ENCODE measurements at regions not wholly inside any gene's neighbourhood (a gene's known extent, or its start where the extent isn't known, plus 50 kb on each side); places are given as distances from the start of the nearest gene placed in this dataset.
"Not testable (repeated sequence)": the region's sequence is repeated elsewhere in the genome, so short reads cannot be mapped to it uniquely, and the experiment has no call there.

DNA sequence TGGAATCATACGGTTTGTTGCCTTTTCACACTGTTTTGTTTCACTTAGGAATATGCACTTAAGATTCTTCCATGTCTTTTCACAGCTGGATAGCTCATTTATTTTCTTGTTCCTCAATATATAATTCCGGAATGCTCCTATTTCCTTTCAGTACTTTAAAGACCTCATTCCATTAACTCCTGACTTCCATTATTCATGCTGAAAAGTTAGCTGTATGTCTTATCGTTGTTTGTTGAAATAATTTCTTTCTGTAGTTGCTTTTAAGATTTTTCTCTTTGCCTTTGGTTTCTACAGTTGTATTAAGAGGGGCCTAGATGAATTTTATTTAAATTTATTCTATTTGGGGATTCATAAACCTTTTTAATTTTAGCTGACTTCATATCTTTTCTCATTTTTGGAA is 122.2 kb downstream of the ANXA2 start:
- no peak for DNase-seq

DNA sequence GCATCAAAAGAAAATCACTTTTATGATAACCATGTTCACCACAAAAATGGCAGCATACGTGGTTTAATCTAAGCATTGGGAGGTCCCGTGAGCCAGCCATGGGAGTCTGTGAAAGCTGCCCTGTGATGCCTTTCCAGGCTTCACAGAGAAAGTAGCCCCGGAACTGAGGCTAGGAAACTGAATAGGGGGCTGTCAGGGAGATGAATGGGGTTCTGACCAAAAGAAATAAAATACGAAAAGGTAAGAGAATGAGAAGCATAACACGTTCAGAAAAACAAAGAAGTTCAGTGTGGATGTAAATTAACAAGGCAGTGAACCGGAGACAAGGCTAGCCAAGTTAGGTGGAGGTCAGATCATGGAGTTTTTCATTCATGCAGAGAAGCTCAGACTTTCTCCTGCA is 118.9 kb downstream of the ANXA2 start:
- no peak for DNase-seq

DNA sequence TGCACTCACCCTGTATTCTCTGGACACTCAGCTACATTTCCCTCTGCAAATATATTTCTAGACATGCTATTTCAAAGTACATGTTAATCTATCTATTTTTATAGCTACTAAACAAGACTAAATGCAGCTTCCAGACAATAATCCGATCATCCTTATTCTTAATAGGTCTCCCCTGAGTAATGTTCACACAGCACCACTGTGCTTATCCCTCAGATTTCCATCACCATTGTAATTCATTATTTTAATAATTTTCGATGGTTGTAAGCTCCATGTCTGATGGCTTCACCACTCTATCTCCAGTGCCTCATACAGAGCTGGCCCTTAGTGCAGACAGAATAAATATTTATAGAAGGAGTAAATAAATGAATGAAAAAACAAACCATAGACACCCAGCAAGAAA is 117.5 kb downstream of the ANXA2 start:
- DNase-seq: no peak

DNA sequence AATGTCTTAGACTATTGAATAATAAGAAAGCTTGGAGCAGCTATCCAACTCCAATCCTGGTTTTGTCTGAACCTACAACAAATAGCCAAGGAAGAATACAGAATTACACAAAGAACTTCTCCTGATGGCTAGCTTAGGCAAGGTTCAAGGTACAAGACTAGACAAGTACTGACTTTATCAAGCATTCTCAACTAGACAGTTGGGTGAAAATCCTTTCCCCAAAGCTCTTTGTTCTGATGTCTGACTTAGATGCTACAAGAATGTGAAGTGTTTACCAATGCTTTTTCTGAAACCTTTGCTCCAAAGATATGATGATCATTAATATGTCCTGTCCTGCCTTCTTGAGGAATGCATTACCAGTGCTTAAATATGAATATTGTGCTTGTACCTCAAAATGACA is 113.8 kb downstream of the ANXA2 start:
- no peak for DNase-seq

DNA sequence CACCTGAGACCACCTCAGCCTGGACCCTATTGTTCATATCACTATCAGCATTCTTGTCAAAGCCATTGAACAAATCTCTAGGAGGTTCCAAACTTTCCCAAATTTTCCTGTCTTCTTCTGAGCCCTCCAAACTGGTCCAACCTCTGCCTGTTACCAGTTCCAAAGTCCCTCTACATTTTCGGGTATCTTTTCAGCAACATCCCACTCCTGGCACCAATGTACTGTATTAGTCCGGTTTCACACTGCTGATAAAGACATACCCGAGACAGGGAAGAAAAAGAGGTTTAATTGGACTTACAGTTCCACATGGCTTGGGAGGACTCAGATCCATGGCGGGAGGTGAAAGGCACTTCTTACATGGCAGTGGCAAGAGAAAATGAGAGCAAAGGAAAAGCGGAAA is 101.9 kb downstream of the ANXA2 start:
- not testable (repeated sequence) for DNase-seq

DNA sequence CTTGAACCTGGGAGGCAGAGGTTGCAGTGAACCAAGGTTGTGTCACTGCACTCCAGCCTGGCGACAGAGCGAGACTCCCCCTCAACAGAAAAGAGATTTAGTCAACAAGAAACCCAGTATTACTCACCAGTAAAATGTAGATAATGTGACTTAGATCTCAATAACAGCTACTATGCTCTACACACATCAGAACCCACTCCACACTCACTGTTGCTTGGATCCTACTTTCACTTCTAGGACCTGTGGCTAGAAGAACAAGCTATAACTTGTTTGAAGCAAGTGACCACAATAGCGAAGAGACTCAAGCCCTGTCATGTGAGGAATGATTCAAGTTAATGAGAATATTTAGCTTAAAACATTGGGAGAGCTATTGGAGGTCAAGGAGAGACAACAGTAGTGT is 100.7 kb downstream of the ANXA2 start:
- no peak for DNase-seq
